ENCODE measurements at regions not wholly inside any gene's neighbourhood (a gene's known extent, or its start where the extent isn't known, plus 50 kb on each side); places are given as distances from the start of the nearest gene placed in this dataset.

- DNase-seq (ENCODE audit: low read depth, low spot score) = no peak
- H3K79me2 ChIP-seq (ENCODE audit: control insufficient read depth, insufficient read depth, low read length) = no peaks in the 10 kb centered on the region
- CTCF ChIA-PET = no interaction called here
- in situ Hi-C loops (cut with MboI) (loop anchor here (10.0 kb wide), 1 partner anchor 63 kb away; no protein-coding TSS in a partner anchor), intact Hi-C loops (cut with micrococcal nuclease; ENCODE audit: unreplicated experiment) (no loop called here)
- no peaks in the 10 kb centered on the region; the same call in 1 of the 2 replicates for H4K20me1 ChIP-seq (ENCODE audit: control insufficient read depth, insufficient read depth)
- H3K9me3 ChIP-seq (replicated peaks; ENCODE audit: control insufficient read depth, insufficient read depth, low read length) = no peaks in the 10 kb centered on the region
- no peak overlapping the region for H3K9ac ChIP-seq (ENCODE audit: control insufficient read depth, insufficient read depth, low read length)
- H3K27me3 ChIP-seq (replicated peaks in 1 of 2; ENCODE audit: control insufficient read depth in 2 of 2, insufficient read depth in 2 of 2, low read length in 1 of 2) = no peaks in the 10 kb centered on the region
- no peak overlapping the region for H3K27ac ChIP-seq (ENCODE audit: control insufficient read depth, insufficient read depth)
- RAD21 ChIA-PET (ENCODE audit: unreplicated experiment) = no interaction called here
- no peaks in the 10 kb centered on the region for H3K4me1 ChIP-seq (ENCODE audit: control insufficient read depth, insufficient read depth, low read length)
- no peaks in the 10 kb centered on the region for H3K36me3 ChIP-seq (ENCODE audit: control insufficient read depth in 2 of 2, insufficient read depth in 2 of 2, low read length in 1 of 2)
- 33% methylated on average over 13 of the region's 13 CpGs for WGBS (ENCODE audit: insufficient coverage, insufficient replicate concordance, low lambda C conversion rate, missing lambda C conversion rate)
- BruUV-seq (replicated peaks) = no TSS peak
- H3K4me2 ChIP-seq (ENCODE audit: control insufficient read depth, insufficient read depth) = no peak overlapping the region
- H3K4me3 ChIP-seq = no peak overlapping the region
- no peak for ATAC-seq
- SMC1A ChIA-PET (ENCODE audit: uncharacterized antibody, unreplicated experiment) = no interaction called here
- FAIRE-seq = no peak
- POLR2A ChIA-PET = no interaction called here
- H2AFZ ChIP-seq (ENCODE audit: control insufficient read depth, low read depth, low read length) = no peak overlapping the region
- no peak for TF ChIP-seq TARDBP (IDR thresholded peaks at IDR 0.05; ENCODE audit: borderline replicate concordance)
- TF ChIP-seq, protein P1, sequence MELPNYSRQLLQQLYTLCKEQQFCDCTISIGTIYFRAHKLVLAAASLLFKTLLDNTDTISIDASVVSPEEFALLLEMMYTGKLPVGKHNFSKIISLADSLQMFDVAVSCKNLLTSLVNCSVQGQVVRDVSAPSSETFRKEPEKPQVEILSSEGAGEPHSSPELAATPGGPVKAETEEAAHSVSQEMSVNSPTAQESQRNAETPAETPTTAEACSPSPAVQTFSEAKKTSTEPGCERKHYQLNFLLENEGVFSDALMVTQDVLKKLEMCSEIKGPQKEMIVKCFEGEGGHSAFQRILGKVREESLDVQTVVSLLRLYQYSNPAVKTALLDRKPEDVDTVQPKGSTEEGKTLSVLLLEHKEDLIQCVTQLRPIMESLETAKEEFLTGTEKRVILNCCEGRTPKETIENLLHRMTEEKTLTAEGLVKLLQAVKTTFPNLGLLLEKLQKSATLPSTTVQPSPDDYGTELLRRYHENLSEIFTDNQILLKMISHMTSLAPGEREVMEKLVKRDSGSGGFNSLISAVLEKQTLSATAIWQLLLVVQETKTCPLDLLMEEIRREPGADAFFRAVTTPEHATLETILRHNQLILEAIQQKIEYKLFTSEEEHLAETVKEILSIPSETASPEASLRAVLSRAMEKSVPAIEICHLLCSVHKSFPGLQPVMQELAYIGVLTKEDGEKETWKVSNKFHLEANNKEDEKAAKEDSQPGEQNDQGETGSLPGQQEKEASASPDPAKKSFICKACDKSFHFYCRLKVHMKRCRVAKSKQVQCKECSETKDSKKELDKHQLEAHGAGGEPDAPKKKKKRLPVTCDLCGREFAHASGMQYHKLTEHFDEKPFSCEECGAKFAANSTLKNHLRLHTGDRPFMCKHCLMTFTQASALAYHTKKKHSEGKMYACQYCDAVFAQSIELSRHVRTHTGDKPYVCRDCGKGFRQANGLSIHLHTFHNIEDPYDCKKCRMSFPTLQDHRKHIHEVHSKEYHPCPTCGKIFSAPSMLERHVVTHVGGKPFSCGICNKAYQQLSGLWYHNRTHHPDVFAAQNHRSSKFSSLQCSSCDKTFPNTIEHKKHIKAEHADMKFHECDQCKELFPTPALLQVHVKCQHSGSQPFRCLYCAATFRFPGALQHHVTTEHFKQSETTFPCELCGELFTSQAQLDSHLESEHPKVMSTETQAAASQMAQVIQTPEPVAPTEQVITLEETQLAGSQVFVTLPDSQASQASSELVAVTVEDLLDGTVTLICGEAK (IDR thresholded peaks at IDR 0.05; ENCODE audit: borderline replicate concordance) = no peak
- TF ChIP-seq RCOR1 (conservative IDR thresholded peaks at IDR 0.05; ENCODE audit: low read depth, low read length) = no peak
- TF ChIP-seq HDAC6 (IDR thresholded peaks at IDR 0.05; ENCODE audit: unreplicated experiment) = no peak
- TF ChIP-seq FOXK2 (IDR thresholded peaks at IDR 0.05) = no peak
- no peak for TF ChIP-seq NR2F1 (conservative IDR thresholded peaks at IDR 0.05)
- no peak for TF ChIP-seq ZNF687 (IDR thresholded peaks at IDR 0.05)
- no peak for TF ChIP-seq USF1 (IDR thresholded peaks at IDR 0.05; ENCODE audit: borderline replicate concordance, extremely low read length, insufficient read depth, low read depth, low read length)
- no peak for TF ChIP-seq BMI1 (IDR thresholded peaks at IDR 0.05; ENCODE audit: borderline replicate concordance)
- no peak for TF ChIP-seq BRCA1 (IDR thresholded peaks at IDR 0.05; ENCODE audit: low read depth, low read length)
- no peak for TF ChIP-seq E2F4 (IDR thresholded peaks at IDR 0.05; ENCODE audit: low read depth, low read length)
- no peak for TF ChIP-seq MEF2B (IDR thresholded peaks at IDR 0.05; ENCODE audit: partially characterized antibody, poor library complexity, severe bottlenecking)
- no peak for TF ChIP-seq MYC (IDR thresholded peaks at IDR 0.05; ENCODE audit: insufficient read depth, insufficient read length, insufficient replicate concordance, low read length, severe bottlenecking)
- no peak for TF ChIP-seq BHLHE40 (IDR thresholded peaks at IDR 0.05; ENCODE audit: borderline replicate concordance in 1 of 2, low read depth in 2 of 2, low read length in 1 of 2)
Measured at GRCh38 chr21:39097335-39097861, 85.9 kb downstream of the PSMG1 start.

Measured in GM12878 (cell line).